ENCODE measurements at regions not wholly inside any gene's neighbourhood (a gene's known extent, or its start where the extent isn't known, plus 50 kb on each side); places are given as distances from the start of the nearest gene placed in this dataset.

DNA sequence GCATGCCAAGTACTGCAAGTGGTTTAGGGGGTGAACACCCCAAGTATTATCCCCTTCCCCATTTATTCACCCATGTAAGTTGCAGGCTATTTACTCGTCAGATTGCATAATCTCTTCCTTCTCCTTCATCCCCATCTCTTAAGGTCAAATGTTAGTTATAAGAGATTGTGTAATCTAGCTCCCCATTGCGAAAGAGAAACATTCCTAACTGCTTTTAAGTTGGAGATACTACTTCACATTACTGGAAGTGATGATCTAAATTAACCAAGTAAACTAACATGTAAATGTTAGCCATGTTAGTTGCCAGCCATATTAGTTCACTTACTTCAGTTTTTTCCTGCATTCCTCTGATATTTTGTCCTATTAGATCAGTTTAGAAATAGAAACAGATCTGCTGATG is 262.3 kb downstream of the TAF11L14 start:
- H3K9ac ChIP-seq (ENCODE audit: insufficient read length, low read depth): no peak overlapping the region
- TF ChIP-seq SUZ12 (IDR thresholded peaks at IDR 0.05; ENCODE audit: extremely low read depth, insufficient read depth, insufficient read length) (no peak), YY1 (IDR thresholded peaks at IDR 0.05; ENCODE audit: insufficient read depth, insufficient read length) (no peak), ZNF274 (IDR thresholded peaks at IDR 0.05; ENCODE audit: low read depth, low read length) (no peak)
- no peak overlapping the region for H3K4me3 ChIP-seq (ENCODE audit: insufficient read length, low read depth)
- DNase-seq (ENCODE audit: low read depth, low spot score): no peak
- H3K9me3 ChIP-seq (ENCODE audit: insufficient read depth, low read length): no peaks in the 10 kb centered on the region
- H3K27me3 ChIP-seq (ENCODE audit: insufficient read depth, insufficient read length): no peaks in the 10 kb centered on the region
- H3K36me3 ChIP-seq (ENCODE audit: insufficient read depth, insufficient read length, low read length): no peaks in the 10 kb centered on the region
- H3K4me1 ChIP-seq (ENCODE audit: insufficient read depth, insufficient read length): no peaks in the 10 kb centered on the region

DNA sequence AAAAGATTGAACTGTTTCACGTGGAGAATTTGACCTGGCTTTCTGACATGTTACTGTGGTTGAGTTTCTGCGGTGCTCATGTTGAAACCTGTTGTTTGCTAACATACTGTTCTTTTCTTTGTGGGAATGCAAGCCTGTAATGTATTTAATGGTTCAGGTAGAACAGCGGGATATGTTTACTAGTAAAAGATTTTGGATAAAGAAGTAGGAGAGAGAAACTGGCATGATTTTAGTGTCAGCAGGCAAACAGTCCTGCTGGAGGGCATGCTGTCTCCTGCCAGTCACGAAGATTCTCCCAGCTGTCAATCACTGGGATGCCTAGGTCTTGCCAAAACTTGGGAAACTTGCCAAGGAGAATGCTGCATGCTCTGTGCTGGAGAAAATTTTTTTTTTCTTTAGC is 263.5 kb downstream of the TAF11L14 start:
- no peaks in the 10 kb centered on the region for H3K9me3 ChIP-seq (ENCODE audit: insufficient read depth, low read length)
- DNase-seq (ENCODE audit: low read depth, low spot score): no peak
- H3K27me3 ChIP-seq (ENCODE audit: insufficient read depth, insufficient read length): no peaks in the 10 kb centered on the region
- H3K9ac ChIP-seq (ENCODE audit: insufficient read length, low read depth): no peak overlapping the region
- TF ChIP-seq ZNF274 (IDR thresholded peaks at IDR 0.05; ENCODE audit: low read depth, low read length): no peak
- TF ChIP-seq SUZ12 (IDR thresholded peaks at IDR 0.05; ENCODE audit: extremely low read depth, insufficient read depth, insufficient read length): no peak
- TF ChIP-seq YY1 (IDR thresholded peaks at IDR 0.05; ENCODE audit: insufficient read depth, insufficient read length): no peak
- no peaks in the 10 kb centered on the region for H3K4me1 ChIP-seq (ENCODE audit: insufficient read depth, insufficient read length)
- no peak overlapping the region for H3K4me3 ChIP-seq (ENCODE audit: insufficient read length, low read depth)
- no peaks in the 10 kb centered on the region for H3K36me3 ChIP-seq (ENCODE audit: insufficient read depth, insufficient read length, low read length)

DNA sequence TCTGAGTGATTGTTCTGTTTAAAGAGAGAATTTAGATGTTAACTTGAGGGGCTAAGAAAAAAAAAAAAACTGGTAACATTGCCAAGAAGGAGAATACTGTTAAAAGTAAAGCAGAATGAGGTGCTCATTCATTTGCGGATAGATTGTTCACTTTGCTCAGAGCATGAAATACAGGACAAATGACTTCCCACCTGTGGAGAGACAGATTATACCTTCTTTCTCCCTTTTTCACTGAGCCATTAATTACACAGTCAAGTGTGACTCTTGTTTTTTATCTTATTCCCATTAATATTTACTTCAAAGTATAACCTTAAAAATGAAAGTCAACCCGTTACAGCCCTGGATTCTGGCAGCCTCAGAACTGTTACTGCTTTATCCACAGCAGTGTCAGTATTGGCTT is 264.5 kb downstream of the TAF11L14 start:
- DNase-seq (ENCODE audit: low read depth, low spot score): no peak
- no peaks in the 10 kb centered on the region for H3K36me3 ChIP-seq (ENCODE audit: insufficient read depth, insufficient read length, low read length)
- H3K9me3 ChIP-seq (ENCODE audit: insufficient read depth, low read length): no peaks in the 10 kb centered on the region
- no peaks in the 10 kb centered on the region for H3K27me3 ChIP-seq (ENCODE audit: insufficient read depth, insufficient read length)
- no peak overlapping the region for H3K4me3 ChIP-seq (ENCODE audit: insufficient read length, low read depth)
- H3K9ac ChIP-seq (ENCODE audit: insufficient read length, low read depth): no peak overlapping the region
- H3K4me1 ChIP-seq (ENCODE audit: insufficient read depth, insufficient read length): no peaks in the 10 kb centered on the region
- no peak for TF ChIP-seq ZNF274 (IDR thresholded peaks at IDR 0.05; ENCODE audit: low read depth, low read length)
- TF ChIP-seq SUZ12 (IDR thresholded peaks at IDR 0.05; ENCODE audit: extremely low read depth, insufficient read depth, insufficient read length): no peak
- no peak for TF ChIP-seq YY1 (IDR thresholded peaks at IDR 0.05; ENCODE audit: insufficient read depth, insufficient read length)

DNA sequence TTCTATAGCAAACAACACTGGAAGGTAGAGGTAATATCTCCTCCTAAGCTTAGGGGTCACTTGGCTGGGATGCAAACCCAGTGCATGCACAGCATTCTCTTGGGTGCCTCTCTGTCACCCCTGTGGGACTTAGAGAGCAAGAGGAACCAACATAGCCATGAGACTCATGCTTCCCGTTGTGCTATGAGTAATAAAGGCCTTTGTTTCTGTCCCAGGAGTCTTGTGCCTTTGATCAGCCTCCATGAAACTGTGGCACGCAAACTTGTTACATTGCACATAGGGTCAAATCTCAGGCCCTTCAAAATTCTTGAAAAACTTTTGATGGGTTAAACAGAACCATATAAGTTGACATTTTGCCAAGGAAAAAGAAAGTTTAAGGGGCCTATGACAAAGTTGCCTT is 272.8 kb downstream of the TAF11L14 start:
- H3K9ac ChIP-seq (ENCODE audit: insufficient read length, low read depth): no peak overlapping the region
- H3K36me3 ChIP-seq (ENCODE audit: insufficient read depth, insufficient read length, low read length): no peaks in the 10 kb centered on the region
- H3K4me3 ChIP-seq (ENCODE audit: insufficient read length, low read depth): no peak overlapping the region
- DNase-seq (ENCODE audit: low read depth, low spot score): no peak
- no peaks in the 10 kb centered on the region for H3K4me1 ChIP-seq (ENCODE audit: insufficient read depth, insufficient read length)
- no peaks in the 10 kb centered on the region for H3K27me3 ChIP-seq (ENCODE audit: insufficient read depth, insufficient read length)
- no peaks in the 10 kb centered on the region for H3K9me3 ChIP-seq (ENCODE audit: insufficient read depth, low read length)
- no peak for TF ChIP-seq YY1 (IDR thresholded peaks at IDR 0.05; ENCODE audit: insufficient read depth, insufficient read length)
- TF ChIP-seq SUZ12 (IDR thresholded peaks at IDR 0.05; ENCODE audit: extremely low read depth, insufficient read depth, insufficient read length): no peak

DNA sequence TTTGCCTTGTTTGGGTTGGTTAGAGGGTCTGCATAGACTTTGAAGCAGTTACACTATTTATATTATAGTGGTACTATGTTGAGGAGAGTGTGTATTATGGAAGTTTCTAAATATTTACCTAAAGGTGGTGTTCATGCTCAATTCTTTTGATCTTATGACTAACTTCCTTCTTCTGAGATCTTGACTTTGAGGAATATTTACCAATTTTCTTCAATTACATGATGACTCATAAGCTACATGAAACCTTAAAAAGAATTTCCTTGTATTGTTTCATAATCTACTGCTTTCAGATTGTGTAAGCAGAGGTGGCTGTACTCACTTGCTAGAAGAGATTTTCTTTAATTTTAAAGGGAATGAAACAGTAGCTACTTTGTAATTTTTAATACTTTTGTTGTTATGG is 276.1 kb downstream of the TAF11L14 start:
- DNase-seq (ENCODE audit: low read depth, low spot score): no peak
- no peaks in the 10 kb centered on the region for H3K9me3 ChIP-seq (ENCODE audit: insufficient read depth, low read length)

DNA sequence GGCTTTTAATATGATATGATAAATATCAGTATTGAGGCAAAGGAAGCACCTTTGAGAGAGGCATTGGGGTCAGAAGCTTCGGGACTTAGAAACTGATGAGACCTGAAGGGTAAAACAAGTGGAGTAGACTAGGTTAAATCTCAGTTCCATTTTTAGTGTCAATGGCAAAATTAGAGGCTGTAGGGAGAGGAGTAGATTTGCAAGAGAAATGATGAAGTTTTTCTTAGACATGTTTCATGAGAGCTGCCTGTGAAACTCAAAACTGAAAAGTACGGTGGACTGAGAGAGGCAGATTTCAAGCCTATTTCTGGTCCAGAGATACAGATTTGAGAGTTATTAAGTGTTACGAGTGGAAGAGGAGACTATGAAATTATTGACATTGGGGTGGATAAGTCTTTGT is 278.5 kb downstream of the TAF11L14 start:
- Histone ChIP-seq H3K4me3 (ENCODE audit: insufficient read length, low read depth) (no peak overlapping the region), H3K36me3 (ENCODE audit: insufficient read depth, insufficient read length, low read length) (no peaks in the 10 kb centered on the region), H3K9ac (ENCODE audit: insufficient read length, low read depth) (no peak overlapping the region), H3K9me3 (ENCODE audit: insufficient read depth, low read length) (no peaks in the 10 kb centered on the region), H3K27me3 (ENCODE audit: insufficient read depth, insufficient read length) (no peaks in the 10 kb centered on the region), H3K4me1 (ENCODE audit: insufficient read depth, insufficient read length) (no peaks in the 10 kb centered on the region)
- TF ChIP-seq SUZ12 (IDR thresholded peaks at IDR 0.05; ENCODE audit: extremely low read depth, insufficient read depth, insufficient read length): no peak
- no peak for TF ChIP-seq YY1 (IDR thresholded peaks at IDR 0.05; ENCODE audit: insufficient read depth, insufficient read length)
- no peak for TF ChIP-seq ZNF274 (IDR thresholded peaks at IDR 0.05; ENCODE audit: low read depth, low read length)
- no peak for DNase-seq (ENCODE audit: low read depth, low spot score)

More for the DNA sequence above, 276.1 kb downstream of the TAF11L14 start:
- TF ChIP-seq YY1 (IDR thresholded peaks at IDR 0.05; ENCODE audit: insufficient read depth, insufficient read length) (no peak), ZNF274 (IDR thresholded peaks at IDR 0.05; ENCODE audit: low read depth, low read length) (no peak), SUZ12 (IDR thresholded peaks at IDR 0.05; ENCODE audit: extremely low read depth, insufficient read depth, insufficient read length) (no peak)
- Histone ChIP-seq H3K4me3 (ENCODE audit: insufficient read length, low read depth) (no peak overlapping the region), H3K9ac (ENCODE audit: insufficient read length, low read depth) (no peak overlapping the region), H3K36me3 (ENCODE audit: insufficient read depth, insufficient read length, low read length) (no peaks in the 10 kb centered on the region), H3K4me1 (ENCODE audit: insufficient read depth, insufficient read length) (no peaks in the 10 kb centered on the region), H3K27me3 (ENCODE audit: insufficient read depth, insufficient read length) (no peaks in the 10 kb centered on the region)

DNA sequence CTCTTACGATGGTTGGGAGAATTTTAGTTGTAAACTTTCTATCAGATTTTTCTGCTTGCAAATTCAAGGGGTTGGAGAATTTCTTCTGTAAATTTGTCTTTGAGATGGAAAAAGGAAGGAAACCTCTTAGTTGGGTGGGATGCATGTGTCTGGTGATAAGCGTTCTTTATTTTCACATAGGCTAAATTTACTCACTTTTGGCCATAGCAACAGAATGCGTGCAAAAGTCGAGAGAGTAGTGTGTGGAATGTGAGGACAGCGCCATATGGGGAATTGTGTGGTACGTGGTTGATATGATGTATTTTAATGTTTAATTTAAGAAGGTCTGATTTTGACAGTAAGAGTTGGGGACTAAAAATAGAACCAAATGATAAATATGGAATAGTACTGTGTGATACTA is 282.2 kb downstream of the TAF11L14 start:
- no peak for DNase-seq (ENCODE audit: low read depth, low spot score)
- TF ChIP-seq YY1 (IDR thresholded peaks at IDR 0.05; ENCODE audit: insufficient read depth, insufficient read length) (no peak), SUZ12 (IDR thresholded peaks at IDR 0.05; ENCODE audit: extremely low read depth, insufficient read depth, insufficient read length) (no peak), ZNF274 (IDR thresholded peaks at IDR 0.05; ENCODE audit: low read depth, low read length) (no peak)
- Histone ChIP-seq H3K4me3 (ENCODE audit: insufficient read length, low read depth) (no peak overlapping the region), H3K9ac (ENCODE audit: insufficient read length, low read depth) (no peak overlapping the region), H3K27me3 (ENCODE audit: insufficient read depth, insufficient read length) (no peaks in the 10 kb centered on the region), H3K9me3 (ENCODE audit: insufficient read depth, low read length) (no peaks in the 10 kb centered on the region), H3K4me1 (ENCODE audit: insufficient read depth, insufficient read length) (no peaks in the 10 kb centered on the region), H3K36me3 (ENCODE audit: insufficient read depth, insufficient read length, low read length) (no peaks in the 10 kb centered on the region)

DNA sequence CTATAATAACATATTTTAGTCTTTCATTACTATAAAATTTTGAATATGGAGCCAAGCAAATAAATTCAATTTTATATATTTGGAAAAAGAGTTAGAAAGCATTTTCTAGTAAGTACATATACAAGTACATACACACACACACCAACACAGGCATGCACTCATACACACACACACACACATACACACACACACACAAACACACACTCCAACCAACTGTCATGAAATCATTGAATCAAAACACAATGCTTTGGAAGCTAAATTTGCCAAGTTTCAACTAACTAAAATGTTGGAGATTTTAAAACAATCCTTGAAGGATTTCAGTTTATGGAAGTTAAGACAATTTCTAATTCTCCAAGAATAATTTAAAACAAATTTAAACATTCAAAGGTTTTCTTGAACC is 283.2 kb downstream of the TAF11L14 start:
- no peaks in the 10 kb centered on the region for H3K36me3 ChIP-seq (ENCODE audit: insufficient read depth, insufficient read length, low read length)
- H3K27me3 ChIP-seq (ENCODE audit: insufficient read depth, insufficient read length): no peaks in the 10 kb centered on the region
- no peak overlapping the region for H3K9ac ChIP-seq (ENCODE audit: insufficient read length, low read depth)
- H3K4me3 ChIP-seq (ENCODE audit: insufficient read length, low read depth): no peak overlapping the region
- no peaks in the 10 kb centered on the region for H3K9me3 ChIP-seq (ENCODE audit: insufficient read depth, low read length)
- H3K4me1 ChIP-seq (ENCODE audit: insufficient read depth, insufficient read length): no peaks in the 10 kb centered on the region
- DNase-seq (ENCODE audit: low read depth, low spot score): no peak
- TF ChIP-seq YY1 (IDR thresholded peaks at IDR 0.05; ENCODE audit: insufficient read depth, insufficient read length) (no peak), ZNF274 (IDR thresholded peaks at IDR 0.05; ENCODE audit: low read depth, low read length) (no peak), SUZ12 (IDR thresholded peaks at IDR 0.05; ENCODE audit: extremely low read depth, insufficient read depth, insufficient read length) (no peak)

Data from NT2/D1 (cell line).